ENCODE measurements at regions not wholly inside any gene's neighbourhood (a gene's known extent, or its start where the extent isn't known, plus 50 kb on each side); places are given as distances from the start of the nearest gene placed in this dataset.
"Not testable (repeated sequence)": the region's sequence is repeated elsewhere in the genome, so short reads cannot be mapped to it uniquely, and the experiment has no call there.

DNA sequence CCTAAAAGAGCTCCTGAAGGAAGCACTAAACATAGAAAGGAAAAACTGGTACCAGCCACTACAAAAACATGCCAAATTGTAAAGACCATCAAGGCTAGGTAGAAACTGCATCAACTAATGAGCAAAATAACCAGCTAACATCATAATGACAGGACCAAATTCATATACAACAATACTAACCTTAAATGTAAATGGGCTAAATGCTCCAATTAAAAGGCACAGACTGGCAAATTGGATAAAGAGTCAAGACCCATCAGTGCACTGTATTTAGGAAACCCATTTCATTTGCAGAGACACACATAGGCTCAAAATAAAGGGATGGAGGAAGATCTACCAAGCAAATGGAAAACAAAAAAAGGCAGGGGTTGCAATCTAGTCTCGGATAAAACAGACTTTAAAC, 150.1 kb upstream of the FAT3 start:
- H3K4me1 Mint-ChIP-seq; H3K27ac ChIP-seq (ENCODE audit: low read depth, low read length); H3K27ac Mint-ChIP-seq; CTCF ChIA-PET; intact Hi-C loops (cut with micrococcal nuclease); H3K4me3 ChIP-seq (ENCODE audit: low read length); DNase-seq; H3K36me3 Mint-ChIP-seq; POLR2A ChIA-PET; H3K4me1 ChIP-seq (ENCODE audit: control insufficient read depth in 2 of 2, insufficient read depth in 2 of 2, low read length in 2 of 2); H3K36me3 ChIP-seq (ENCODE audit: control insufficient read depth in 2 of 3, insufficient read depth in 3 of 3, low read length in 3 of 3); ATAC-seq; H3K27me3 Mint-ChIP-seq; H3K27me3 ChIP-seq (ENCODE audit: control insufficient read depth in 2 of 2, insufficient read depth in 2 of 2, low read length in 2 of 2); H3K4me3 Mint-ChIP-seq; H3K9me3 ChIP-seq (ENCODE audit: control insufficient read depth in 2 of 3, low read length in 3 of 3): not testable (repeated sequence)
- H3K9me3 Mint-ChIP-seq, result peaks cover 6 to 30% (median 11%) of the 10 kb centered on the region in 11 donors

DNA sequence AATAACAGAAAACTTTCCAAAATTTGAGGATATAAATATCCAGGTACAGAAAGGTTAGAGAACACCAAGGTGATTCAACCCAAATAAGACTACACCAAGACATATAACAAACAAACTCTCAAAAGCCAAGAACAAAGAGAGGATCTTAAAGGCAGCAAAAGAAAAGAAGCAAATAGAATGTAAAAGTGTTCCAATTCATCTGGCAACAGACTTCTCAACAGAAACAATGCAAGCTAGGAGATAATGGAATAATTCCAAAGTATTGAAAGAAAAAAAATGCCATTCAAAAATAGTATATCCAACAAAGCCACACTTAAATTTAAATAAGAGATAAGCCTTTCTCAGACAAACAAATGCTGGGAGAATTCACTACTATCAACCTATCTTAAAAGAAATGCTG, 153.0 kb upstream of the FAT3 start:
- no peak for ATAC-seq
- Mint-ChIP-seq H3K27me3 (no peaks in the 10 kb centered on the region), H3K4me1 (no peaks in the 10 kb centered on the region), H3K9me3 (peaks cover 3 to 33% (median 12%) of the 10 kb centered on the region in 11 donors), H3K27ac (no peak overlapping the region), H3K36me3 (peaks cover 0 to 7% (median 0%) of the 10 kb centered on the region in 5 donors), H3K4me3 (no peak overlapping the region)
- Histone ChIP-seq H3K27me3 (ENCODE audit: control insufficient read depth in 2 of 2, insufficient read depth in 2 of 2, low read length in 2 of 2) (no peaks in the 10 kb centered on the region), H3K27ac (ENCODE audit: low read depth, low read length) (no peak overlapping the region), H3K9me3 (ENCODE audit: control insufficient read depth in 2 of 3, low read length in 3 of 3) (no peaks in the 10 kb centered on the region), H3K36me3 (ENCODE audit: control insufficient read depth in 2 of 3, insufficient read depth in 3 of 3, low read length in 3 of 3) (no peaks in the 10 kb centered on the region), H3K4me1 (ENCODE audit: control insufficient read depth in 2 of 2, insufficient read depth in 2 of 2, low read length in 2 of 2) (no peaks in the 10 kb centered on the region), H3K4me3 (ENCODE audit: low read length) (no peak overlapping the region)
- CTCF ChIA-PET, result no interaction called here
- DNase-seq, result no peak
- POLR2A ChIA-PET, result no interaction called here
- intact Hi-C loops (cut with micrococcal nuclease), result no loop called here

DNA sequence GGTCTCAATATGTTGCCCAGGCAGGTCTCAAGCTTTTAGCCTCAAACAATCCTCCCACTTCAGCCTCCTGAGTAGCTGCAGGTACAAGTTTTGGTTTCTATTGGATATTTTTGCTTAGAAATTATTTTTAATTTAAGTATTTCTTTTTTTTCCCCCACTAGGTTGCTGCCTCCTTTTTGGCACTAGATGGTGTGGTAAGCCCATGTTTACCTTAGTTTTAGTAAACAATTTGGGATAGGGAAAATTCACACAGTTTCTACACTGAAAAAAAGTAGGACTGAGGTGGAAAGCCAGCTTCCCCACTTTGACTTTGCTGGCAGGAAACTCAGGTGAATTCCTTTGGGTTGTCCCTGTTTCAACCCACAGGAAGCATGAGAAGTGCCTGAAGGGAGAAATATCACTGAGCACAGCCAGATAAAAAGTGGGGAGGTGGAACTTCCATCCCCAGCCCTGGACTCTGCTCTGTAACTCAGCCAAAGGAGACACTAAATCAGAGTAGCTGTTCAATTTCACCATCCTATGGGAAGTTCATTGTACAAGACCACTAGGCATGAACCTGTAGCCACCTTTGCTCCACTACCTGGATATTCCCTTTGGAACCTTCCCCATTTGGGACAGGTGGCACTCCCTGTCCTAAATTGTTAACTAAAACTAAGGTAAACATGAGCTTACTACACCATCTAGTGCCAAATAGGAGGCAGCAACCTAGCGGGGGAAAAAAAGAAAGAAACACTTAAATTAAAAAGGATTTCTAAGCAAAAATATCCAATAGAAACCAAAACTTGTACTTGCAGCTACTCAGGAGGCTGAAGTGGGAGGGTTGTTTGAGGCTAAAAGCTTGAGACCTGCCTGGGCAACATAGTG, 154.4 kb upstream of the FAT3 start:
- POLR2A ChIA-PET, result no interaction called here
- Histone ChIP-seq H3K27me3 (ENCODE audit: control insufficient read depth in 2 of 2, insufficient read depth in 2 of 2, low read length in 2 of 2) (no peaks in the 10 kb centered on the region), H3K36me3 (ENCODE audit: control insufficient read depth in 2 of 3, insufficient read depth in 3 of 3, low read length in 3 of 3) (no peaks in the 10 kb centered on the region), H3K9me3 (ENCODE audit: control insufficient read depth in 2 of 3, low read length in 3 of 3) (no peaks in the 10 kb centered on the region), H3K27ac (ENCODE audit: low read depth, low read length) (no peak overlapping the region), H3K4me1 (ENCODE audit: control insufficient read depth in 2 of 2, insufficient read depth in 2 of 2, low read length in 2 of 2) (no peaks in the 10 kb centered on the region), H3K4me3 (ENCODE audit: low read length) (no peak overlapping the region)
- DNase-seq, result no peak
- no peaks in the 10 kb centered on the region for H3K4me1 Mint-ChIP-seq
- no peak overlapping the region for H3K27ac Mint-ChIP-seq
- no peak overlapping the region for H3K4me3 Mint-ChIP-seq
- peaks cover 0 to 30% (median 11%) of the 10 kb centered on the region in 11 donors for H3K9me3 Mint-ChIP-seq
- CTCF ChIA-PET, result no interaction called here
- ATAC-seq, result no peak
- intact Hi-C loops (cut with micrococcal nuclease), result no loop called here
- no peaks in the 10 kb centered on the region for H3K27me3 Mint-ChIP-seq
- peaks cover 0 to 7% (median 0%) of the 10 kb centered on the region in 5 donors for H3K36me3 Mint-ChIP-seq

DNA sequence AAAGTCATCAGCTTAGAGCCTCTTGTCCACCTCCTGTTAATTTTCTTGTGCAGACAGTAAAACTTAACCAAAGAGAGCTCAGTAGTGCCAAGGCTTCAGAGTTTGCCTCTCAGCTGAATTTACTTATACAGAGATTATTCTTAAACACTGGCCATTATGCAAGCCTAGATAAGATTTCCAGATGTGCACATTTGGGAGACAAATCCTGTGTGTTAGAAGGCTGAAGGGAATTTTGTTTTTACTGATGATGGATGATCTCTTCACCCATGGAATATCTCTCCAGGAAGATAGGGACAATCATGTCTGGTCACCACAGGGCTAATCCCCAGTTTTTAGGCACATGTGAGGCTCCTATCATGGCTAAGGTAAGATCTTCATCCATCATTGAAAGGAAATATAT, 157.6 kb upstream of the FAT3 start:
- H3K27ac Mint-ChIP-seq, result no peak overlapping the region
- ChIA-PET POLR2A (no interaction called here), CTCF (no interaction called here)
- Histone ChIP-seq H3K36me3 (ENCODE audit: control insufficient read depth in 2 of 3, insufficient read depth in 3 of 3, low read length in 3 of 3) (no peaks in the 10 kb centered on the region), H3K4me1 (ENCODE audit: control insufficient read depth in 2 of 2, insufficient read depth in 2 of 2, low read length in 2 of 2) (no peaks in the 10 kb centered on the region), H3K4me3 (ENCODE audit: low read length) (no peak overlapping the region), H3K27me3 (ENCODE audit: control insufficient read depth in 2 of 2, insufficient read depth in 2 of 2, low read length in 2 of 2) (no peaks in the 10 kb centered on the region), H3K9me3 (ENCODE audit: control insufficient read depth in 2 of 3, low read length in 3 of 3) (no peaks in the 10 kb centered on the region), H3K27ac (ENCODE audit: low read depth, low read length) (no peak overlapping the region)
- H3K9me3 Mint-ChIP-seq, result peaks cover 0 to 32% (median 8%) of the 10 kb centered on the region in 11 donors
- H3K4me1 Mint-ChIP-seq, result no peaks in the 10 kb centered on the region
- no peak for DNase-seq
- intact Hi-C loops (cut with micrococcal nuclease), result no loop called here
- no peak overlapping the region for H3K4me3 Mint-ChIP-seq
- peaks cover 0 to 7% (median 0%) of the 10 kb centered on the region in 5 donors for H3K36me3 Mint-ChIP-seq
- H3K27me3 Mint-ChIP-seq, result no peaks in the 10 kb centered on the region
- ATAC-seq, result no peak

DNA sequence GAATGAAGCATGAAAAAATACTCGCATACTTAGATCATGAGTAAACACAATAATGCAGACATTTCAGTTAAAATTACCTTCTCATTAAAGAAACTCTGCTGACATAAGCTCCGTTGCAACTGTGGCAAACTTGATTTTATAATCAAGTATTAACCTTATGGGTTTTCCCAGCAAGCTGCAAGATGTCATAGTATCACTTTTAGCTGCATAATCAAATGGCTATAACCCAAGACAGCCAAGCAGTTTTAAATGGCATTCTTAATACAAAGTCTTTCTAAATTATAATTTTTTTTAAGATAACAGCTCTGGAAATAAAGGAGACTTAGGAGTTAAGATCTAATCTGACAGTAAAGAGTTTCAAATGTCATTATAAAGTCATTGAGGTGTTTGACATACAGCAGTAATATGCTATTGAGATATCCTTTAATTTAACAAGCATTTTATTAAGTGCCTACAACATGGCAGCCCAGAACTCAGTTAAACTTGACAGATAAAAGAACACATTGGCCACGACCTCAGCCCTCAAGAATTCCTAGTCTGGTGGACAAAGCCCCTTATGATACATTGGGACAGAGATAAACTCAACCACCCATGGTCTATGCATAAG, 163.1 kb upstream of the FAT3 start:
- no peaks in the 10 kb centered on the region for H3K36me3 Mint-ChIP-seq
- intact Hi-C loops (cut with micrococcal nuclease), result no loop called here
- CTCF ChIA-PET, result no interaction called here

DNA sequence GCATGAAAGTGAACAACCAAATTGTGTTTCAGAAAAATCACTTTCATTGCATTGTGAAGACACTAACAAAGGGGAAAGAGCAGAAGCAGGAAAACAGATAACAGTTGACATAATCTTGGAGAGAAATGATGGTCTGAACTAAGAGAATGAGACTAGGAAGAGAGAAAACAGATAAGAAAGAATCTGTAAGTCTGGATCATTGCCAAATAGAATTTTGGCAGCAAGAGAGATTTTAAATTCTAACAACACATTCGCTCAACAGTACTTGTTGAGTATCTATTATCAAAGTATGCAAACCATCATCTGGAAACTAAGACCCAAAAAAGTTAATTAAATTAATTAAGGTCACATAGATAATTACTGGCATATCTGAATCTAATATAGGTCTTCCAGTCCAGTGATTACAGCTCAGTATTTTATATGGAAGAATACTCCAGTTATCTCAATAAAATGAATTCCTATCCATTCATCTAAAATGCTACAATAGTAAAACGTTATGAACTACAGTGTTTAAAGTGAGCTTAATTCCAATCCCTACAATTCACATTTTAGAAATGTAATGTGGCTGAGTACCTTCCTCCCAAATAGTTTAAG, 166.7 kb upstream of the FAT3 start:
- ATAC-seq, result no peak
- Mint-ChIP-seq H3K4me3 (no peak overlapping the region), H3K36me3 (no peaks in the 10 kb centered on the region), H3K9me3 (peaks cover 1 to 28% (median 6%) of the 10 kb centered on the region in 11 donors), H3K4me1 (no peaks in the 10 kb centered on the region), H3K27ac (no peak overlapping the region), H3K27me3 (no peaks in the 10 kb centered on the region)
- POLR2A ChIA-PET, result no interaction called here
- DNase-seq, result no peak
- no peak overlapping the region for H3K27ac ChIP-seq (ENCODE audit: low read depth, low read length)
- no peaks in the 10 kb centered on the region for H3K27me3 ChIP-seq (ENCODE audit: control insufficient read depth in 2 of 2, insufficient read depth in 2 of 2, low read length in 2 of 2)
- no peaks in the 10 kb centered on the region for H3K36me3 ChIP-seq (ENCODE audit: control insufficient read depth in 2 of 3, insufficient read depth in 3 of 3, low read length in 3 of 3)
- H3K4me3 ChIP-seq (ENCODE audit: low read length), result no peak overlapping the region
- no peaks in the 10 kb centered on the region for H3K9me3 ChIP-seq (ENCODE audit: control insufficient read depth in 2 of 3, low read length in 3 of 3)
- H3K4me1 ChIP-seq (ENCODE audit: control insufficient read depth in 2 of 2, insufficient read depth in 2 of 2, low read length in 2 of 2), result no peaks in the 10 kb centered on the region
- CTCF ChIA-PET, result no interaction called here
- intact Hi-C loops (cut with micrococcal nuclease), result no loop called here

More for the DNA sequence above, 163.1 kb upstream of the FAT3 start:
- no peaks in the 10 kb centered on the region for H3K27me3 ChIP-seq (ENCODE audit: control insufficient read depth in 2 of 2, insufficient read depth in 2 of 2, low read length in 2 of 2)
- H3K4me3 Mint-ChIP-seq, result no peak overlapping the region
- H3K27ac ChIP-seq (ENCODE audit: low read depth, low read length), result no peak overlapping the region
- no peaks in the 10 kb centered on the region for H3K4me1 Mint-ChIP-seq
- no peak for DNase-seq
- H3K4me1 ChIP-seq (ENCODE audit: control insufficient read depth in 2 of 2, insufficient read depth in 2 of 2, low read length in 2 of 2), result no peaks in the 10 kb centered on the region
- H3K9me3 ChIP-seq (ENCODE audit: control insufficient read depth in 2 of 3, low read length in 3 of 3), result no peaks in the 10 kb centered on the region
- POLR2A ChIA-PET, result no interaction called here
- no peak overlapping the region for H3K4me3 ChIP-seq (ENCODE audit: low read length)
- no peak overlapping the region for H3K27ac Mint-ChIP-seq
- no peaks in the 10 kb centered on the region for H3K36me3 ChIP-seq (ENCODE audit: control insufficient read depth in 2 of 3, insufficient read depth in 3 of 3, low read length in 3 of 3)
- H3K27me3 Mint-ChIP-seq, result no peaks in the 10 kb centered on the region
- no peak for ATAC-seq
- peaks cover 0 to 23% (median 7%) of the 10 kb centered on the region in 11 donors for H3K9me3 Mint-ChIP-seq

DNA sequence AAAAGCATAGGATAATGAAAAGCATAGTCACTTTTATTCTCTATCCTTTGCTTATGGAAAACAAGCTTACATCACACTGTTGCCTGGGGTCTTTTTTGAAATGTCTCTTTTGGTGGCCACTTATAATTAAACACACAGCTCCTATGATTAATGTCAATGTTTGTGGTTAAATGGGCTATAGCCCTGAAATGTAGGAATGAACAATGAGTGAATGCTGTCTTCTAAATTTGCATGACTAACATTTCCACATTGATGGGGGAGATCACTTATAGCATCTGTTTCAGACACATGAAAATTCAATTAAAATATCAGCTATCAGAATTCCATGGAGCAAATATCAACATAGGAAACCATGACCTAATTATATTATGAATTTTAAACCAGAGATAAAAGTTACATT, 171.4 kb upstream of the FAT3 start:
- no peaks in the 10 kb centered on the region for H3K36me3 Mint-ChIP-seq
- no peaks in the 10 kb centered on the region for H3K36me3 ChIP-seq (ENCODE audit: control insufficient read depth in 2 of 3, insufficient read depth in 3 of 3, low read length in 3 of 3)
- H3K27me3 Mint-ChIP-seq, result no peaks in the 10 kb centered on the region
- no peaks in the 10 kb centered on the region for H3K9me3 ChIP-seq (ENCODE audit: control insufficient read depth in 2 of 3, low read length in 3 of 3)
- no peak overlapping the region for H3K27ac ChIP-seq (ENCODE audit: low read depth, low read length)
- CTCF ChIA-PET, result no interaction called here
- no peak overlapping the region for H3K4me3 ChIP-seq (ENCODE audit: low read length)
- H3K27me3 ChIP-seq (ENCODE audit: control insufficient read depth in 2 of 2, insufficient read depth in 2 of 2, low read length in 2 of 2), result no peaks in the 10 kb centered on the region
- H3K4me1 Mint-ChIP-seq, result no peaks in the 10 kb centered on the region
- no peak for DNase-seq
- H3K4me3 Mint-ChIP-seq, result no peak overlapping the region
- H3K27ac Mint-ChIP-seq, result no peak overlapping the region
- H3K4me1 ChIP-seq (ENCODE audit: control insufficient read depth in 2 of 2, insufficient read depth in 2 of 2, low read length in 2 of 2), result no peaks in the 10 kb centered on the region
- H3K9me3 Mint-ChIP-seq, result peaks cover 0 to 22% (median 5%) of the 10 kb centered on the region in 11 donors
- intact Hi-C loops (cut with micrococcal nuclease), result no loop called here
- POLR2A ChIA-PET, result no interaction called here
- ATAC-seq, result no peak

Data from naive thymus-derived CD4-positive, alpha-beta T cell (primary cell).